C4-2B (cell line): ENCODE measurements at regions not wholly inside any gene's neighbourhood (a gene's known extent, or its start where the extent isn't known, plus 50 kb on each side); places are given as distances from the start of the nearest gene placed in this dataset.

Experiments
- H3K27ac ChIP-seq: fragments of 450-650 bp; 2 replicates; pipeline ENCODE4 v1.5.1; 2017
- ZFX ChIP-seq: fragments of 450-650 bp; IDR thresholded peaks from 2 replicates; pipeline ENCODE4 v1.6.1; 2017
- TF ChIP-seq, protein P1 (sequence below): fragments of 450-650 bp; conservative IDR thresholded peaks from 2 replicates; pipeline ENCODE4 v1.5.1; 2017; ENCODE audit warnings: mild to moderate bottlenecking

DNA sequence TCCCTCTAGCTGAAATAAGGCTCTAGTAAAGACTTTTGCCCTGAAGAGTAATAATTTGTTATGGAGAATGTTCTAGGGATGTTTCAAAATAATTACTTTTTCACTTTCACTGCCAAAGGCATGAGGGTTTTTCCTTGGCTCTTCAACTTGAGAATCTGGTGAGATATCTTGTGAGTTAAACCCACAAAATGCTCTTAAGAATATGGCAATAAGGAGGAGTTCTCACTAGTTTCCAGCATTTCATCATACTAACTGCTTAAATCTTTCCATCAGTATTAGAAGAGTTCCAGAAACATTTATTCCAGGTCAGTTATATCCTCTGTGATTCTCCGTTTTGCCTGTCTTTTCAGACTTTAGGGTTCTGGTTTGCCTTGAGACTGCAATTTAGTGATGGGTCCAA is 785.6 kb upstream of the GJE1 start:
- H3K27ac ChIP-seq: no peak overlapping the region
- TF ChIP-seq, protein P1, sequence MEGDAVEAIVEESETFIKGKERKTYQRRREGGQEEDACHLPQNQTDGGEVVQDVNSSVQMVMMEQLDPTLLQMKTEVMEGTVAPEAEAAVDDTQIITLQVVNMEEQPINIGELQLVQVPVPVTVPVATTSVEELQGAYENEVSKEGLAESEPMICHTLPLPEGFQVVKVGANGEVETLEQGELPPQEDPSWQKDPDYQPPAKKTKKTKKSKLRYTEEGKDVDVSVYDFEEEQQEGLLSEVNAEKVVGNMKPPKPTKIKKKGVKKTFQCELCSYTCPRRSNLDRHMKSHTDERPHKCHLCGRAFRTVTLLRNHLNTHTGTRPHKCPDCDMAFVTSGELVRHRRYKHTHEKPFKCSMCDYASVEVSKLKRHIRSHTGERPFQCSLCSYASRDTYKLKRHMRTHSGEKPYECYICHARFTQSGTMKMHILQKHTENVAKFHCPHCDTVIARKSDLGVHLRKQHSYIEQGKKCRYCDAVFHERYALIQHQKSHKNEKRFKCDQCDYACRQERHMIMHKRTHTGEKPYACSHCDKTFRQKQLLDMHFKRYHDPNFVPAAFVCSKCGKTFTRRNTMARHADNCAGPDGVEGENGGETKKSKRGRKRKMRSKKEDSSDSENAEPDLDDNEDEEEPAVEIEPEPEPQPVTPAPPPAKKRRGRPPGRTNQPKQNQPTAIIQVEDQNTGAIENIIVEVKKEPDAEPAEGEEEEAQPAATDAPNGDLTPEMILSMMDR: no peak
- TF ChIP-seq ZFX: no peak

GRCh38 chr6:141346535-141346934 is 786.2 kb upstream of the GJE1 start:
- H3K27ac ChIP-seq: no peak overlapping the region
- TF ChIP-seq, protein P1: no peak
- TF ChIP-seq ZFX: no peak

DNA sequence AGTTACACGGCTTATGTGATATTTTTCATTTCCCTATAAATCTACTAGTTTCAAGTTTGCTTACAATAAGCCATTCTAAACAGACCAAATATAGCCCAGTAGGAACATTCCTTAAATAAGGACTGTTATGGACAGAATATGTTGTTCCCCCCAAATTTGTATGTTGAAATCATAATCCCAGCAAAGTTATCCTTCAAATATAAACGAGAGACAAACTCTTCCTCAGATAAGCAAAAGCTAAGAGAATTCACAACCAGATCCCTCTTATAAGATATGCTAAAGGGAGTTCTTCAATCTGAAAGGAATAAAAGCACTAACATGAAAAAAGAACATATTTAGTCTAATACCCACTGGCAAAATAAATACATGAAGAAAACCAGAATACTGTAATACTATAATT is 795.5 kb upstream of the GJE1 start:
- H3K27ac ChIP-seq: no peak overlapping the region

GRCh38 chr6:141335477-141336273 is 797.0 kb upstream of the GJE1 start:
- TF ChIP-seq, protein P1: no peak
- TF ChIP-seq ZFX: no peak
- H3K27ac ChIP-seq: no peak overlapping the region

More for the DNA sequence above, 795.5 kb upstream of the GJE1 start:
- TF ChIP-seq, protein P1: no peak
- TF ChIP-seq ZFX: no peak

DNA sequence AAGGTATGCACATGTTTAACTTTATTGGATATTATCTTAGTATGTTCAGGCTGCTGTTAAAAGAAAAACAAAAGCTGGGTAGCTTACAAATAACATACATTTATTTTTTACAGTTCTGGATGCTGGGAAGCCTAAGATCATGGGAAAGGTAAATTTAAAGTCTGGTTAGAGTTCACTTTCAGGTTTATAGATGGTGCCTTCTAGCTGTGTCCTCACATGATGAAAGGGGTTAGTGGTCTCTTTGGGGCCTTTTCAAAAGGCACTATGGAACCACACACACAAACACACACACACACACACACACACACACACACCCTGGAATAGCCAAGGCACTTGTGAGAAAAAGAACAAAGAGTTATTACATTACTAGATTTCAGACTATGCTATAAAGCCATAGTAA is 805.8 kb upstream of the GJE1 start:
- TF ChIP-seq, protein P1: no peak
- no peak for TF ChIP-seq ZFX

GRCh38 chr6:141326426-141326825 is 806.3 kb upstream of the GJE1 start:
- TF ChIP-seq, protein P1: no peak
- no peak for TF ChIP-seq ZFX
- H3K27ac ChIP-seq: no peak overlapping the region

More for the DNA sequence above, 805.8 kb upstream of the GJE1 start:
- H3K27ac ChIP-seq: no peak overlapping the region

- no peak for TF ChIP-seq ZFX
- TF ChIP-seq, protein P1: no peak
- H3K27ac ChIP-seq: no peak overlapping the region
Observed at GRCh38 chr6:141321493-141322347, 811.0 kb upstream of the GJE1 start.
